Keratinocyte (primary cell): ENCODE measurements at regions not wholly inside any gene's neighbourhood (a gene's known extent, or its start where the extent isn't known, plus 50 kb on each side); places are given as distances from the start of the nearest gene placed in this dataset.

ENCODE experiments used
- EZH2 ChIP-seq: IDR thresholded peaks from one replicate; pipeline ENCODE4 v1.6.1; 2012; ENCODE audit warnings: inconsistent platforms, mild to moderate bottlenecking, low read length, moderate library complexity
- TF ChIP-seq, protein P1 (sequence below), 3 experiments: IDR thresholded peaks in 1 of 3; conservative IDR thresholded peaks in 1 of 3; optimal IDR thresholded peaks in 1 of 3; 2 replicates in 2 of 3; 3 replicates in 1 of 3; pipeline versions ENCODE3 to v1.5.1; 2011; ENCODE audit warnings: low read length in 3 of 3, mild to moderate bottlenecking in 3 of 3, moderate library complexity in 2 of 3, control low read depth in 1 of 3, inconsistent platforms in 1 of 3; ENCODE audit not compliant: insufficient read depth in 2 of 3; ENCODE audit errors: extremely low read depth in 1 of 3

DNA sequence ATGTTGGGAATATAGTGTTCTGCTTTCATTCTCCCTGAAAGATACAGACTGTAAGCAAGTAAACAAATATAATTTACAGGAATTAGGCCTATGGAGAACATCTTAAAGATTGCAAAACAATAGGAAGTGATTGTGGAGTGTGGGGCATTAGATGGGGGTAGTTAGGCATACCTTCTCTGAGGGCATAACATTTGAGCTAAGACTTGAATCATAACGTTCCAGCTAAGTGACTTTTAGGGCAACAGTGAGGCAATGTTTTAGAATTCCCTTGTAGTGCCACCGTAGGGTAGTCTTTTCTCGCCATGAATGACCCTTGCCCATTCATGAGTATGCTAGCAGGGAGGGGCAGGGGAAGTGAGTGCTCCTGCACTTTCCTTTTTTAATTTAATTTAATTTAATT is 173.3 kb downstream of the SPATA31D1 start:
- no peak for TF ChIP-seq EZH2
- TF ChIP-seq, protein P1, sequence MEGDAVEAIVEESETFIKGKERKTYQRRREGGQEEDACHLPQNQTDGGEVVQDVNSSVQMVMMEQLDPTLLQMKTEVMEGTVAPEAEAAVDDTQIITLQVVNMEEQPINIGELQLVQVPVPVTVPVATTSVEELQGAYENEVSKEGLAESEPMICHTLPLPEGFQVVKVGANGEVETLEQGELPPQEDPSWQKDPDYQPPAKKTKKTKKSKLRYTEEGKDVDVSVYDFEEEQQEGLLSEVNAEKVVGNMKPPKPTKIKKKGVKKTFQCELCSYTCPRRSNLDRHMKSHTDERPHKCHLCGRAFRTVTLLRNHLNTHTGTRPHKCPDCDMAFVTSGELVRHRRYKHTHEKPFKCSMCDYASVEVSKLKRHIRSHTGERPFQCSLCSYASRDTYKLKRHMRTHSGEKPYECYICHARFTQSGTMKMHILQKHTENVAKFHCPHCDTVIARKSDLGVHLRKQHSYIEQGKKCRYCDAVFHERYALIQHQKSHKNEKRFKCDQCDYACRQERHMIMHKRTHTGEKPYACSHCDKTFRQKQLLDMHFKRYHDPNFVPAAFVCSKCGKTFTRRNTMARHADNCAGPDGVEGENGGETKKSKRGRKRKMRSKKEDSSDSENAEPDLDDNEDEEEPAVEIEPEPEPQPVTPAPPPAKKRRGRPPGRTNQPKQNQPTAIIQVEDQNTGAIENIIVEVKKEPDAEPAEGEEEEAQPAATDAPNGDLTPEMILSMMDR (optimal IDR thresholded peaks at IDR 0.05 in 1 of 3, IDR thresholded peaks at IDR 0.05 in 1 of 3, conservative IDR thresholded peaks at IDR 0.05 in 1 of 3; ENCODE audit: extremely low read depth in 1 of 3, insufficient read depth in 2 of 3, low read length in 3 of 3): no peak
